ENCODE measurements at regions not wholly inside any gene's neighbourhood (a gene's known extent, or its start where the extent isn't known, plus 50 kb on each side); places are given as distances from the start of the nearest gene placed in this dataset.

DNA sequence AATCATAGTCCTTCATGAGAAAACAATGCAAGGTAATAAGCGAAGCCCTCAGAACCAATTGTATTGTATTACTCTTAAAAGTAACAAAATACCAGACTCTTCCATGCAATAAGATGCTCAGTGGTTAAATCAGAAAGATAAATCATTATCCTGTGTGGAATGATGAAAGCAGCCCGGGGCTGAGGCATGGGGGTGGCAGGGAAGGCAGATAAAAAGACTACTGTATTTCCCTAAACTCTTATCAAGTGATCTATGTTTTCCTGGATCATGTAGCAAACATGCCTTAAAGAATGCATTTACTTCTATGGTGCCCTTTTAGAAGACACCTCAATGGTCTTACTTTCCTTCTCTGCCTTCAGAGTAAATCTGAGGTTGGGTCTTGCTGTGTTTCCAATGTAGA, 105.6 kb upstream of the DAPK1 start:
- Histone ChIP-seq H3K9me3 (ENCODE audit: low read depth) (no peaks in the 10 kb centered on the region), H3K4me1 (ENCODE audit: insufficient read depth) (peaks cover 12% of the 10 kb centered on the region), H3K27ac (no peak overlapping the region), H3K36me3 (replicated peaks; ENCODE audit: insufficient read depth, low read depth) (no peaks in the 10 kb centered on the region), H4K20me1 (ENCODE audit: insufficient read depth, poor library complexity, severe bottlenecking) (no peaks in the 10 kb centered on the region), H3K4me3 (no peak overlapping the region), H3K9me2 (replicated peaks; ENCODE audit: insufficient read depth) (no peaks in the 10 kb centered on the region), H3K27me3 (no peaks in the 10 kb centered on the region), H2AFZ (no peak overlapping the region), H3K79me2 (no peaks in the 10 kb centered on the region), H3K4me2 (no peak overlapping the region)
- DNase-seq (ENCODE audit: low spot score), result no peak
- TF ChIP-seq EZH2phosphoT487 (IDR thresholded peaks at IDR 0.05; ENCODE audit: low read depth, severe bottlenecking, unreplicated experiment) (no peak), EZH2 (IDR thresholded peaks at IDR 0.05; ENCODE audit: borderline replicate concordance) (no peak)
- TF ChIP-seq, protein P1, sequence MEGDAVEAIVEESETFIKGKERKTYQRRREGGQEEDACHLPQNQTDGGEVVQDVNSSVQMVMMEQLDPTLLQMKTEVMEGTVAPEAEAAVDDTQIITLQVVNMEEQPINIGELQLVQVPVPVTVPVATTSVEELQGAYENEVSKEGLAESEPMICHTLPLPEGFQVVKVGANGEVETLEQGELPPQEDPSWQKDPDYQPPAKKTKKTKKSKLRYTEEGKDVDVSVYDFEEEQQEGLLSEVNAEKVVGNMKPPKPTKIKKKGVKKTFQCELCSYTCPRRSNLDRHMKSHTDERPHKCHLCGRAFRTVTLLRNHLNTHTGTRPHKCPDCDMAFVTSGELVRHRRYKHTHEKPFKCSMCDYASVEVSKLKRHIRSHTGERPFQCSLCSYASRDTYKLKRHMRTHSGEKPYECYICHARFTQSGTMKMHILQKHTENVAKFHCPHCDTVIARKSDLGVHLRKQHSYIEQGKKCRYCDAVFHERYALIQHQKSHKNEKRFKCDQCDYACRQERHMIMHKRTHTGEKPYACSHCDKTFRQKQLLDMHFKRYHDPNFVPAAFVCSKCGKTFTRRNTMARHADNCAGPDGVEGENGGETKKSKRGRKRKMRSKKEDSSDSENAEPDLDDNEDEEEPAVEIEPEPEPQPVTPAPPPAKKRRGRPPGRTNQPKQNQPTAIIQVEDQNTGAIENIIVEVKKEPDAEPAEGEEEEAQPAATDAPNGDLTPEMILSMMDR (IDR thresholded peaks at IDR 0.05; ENCODE audit: poor library complexity), result no peak
- WGBS (ENCODE audit: low lambda C conversion rate, missing lambda C conversion rate), result 66% methylated on average over 2 of the region's 2 CpGs

DNA sequence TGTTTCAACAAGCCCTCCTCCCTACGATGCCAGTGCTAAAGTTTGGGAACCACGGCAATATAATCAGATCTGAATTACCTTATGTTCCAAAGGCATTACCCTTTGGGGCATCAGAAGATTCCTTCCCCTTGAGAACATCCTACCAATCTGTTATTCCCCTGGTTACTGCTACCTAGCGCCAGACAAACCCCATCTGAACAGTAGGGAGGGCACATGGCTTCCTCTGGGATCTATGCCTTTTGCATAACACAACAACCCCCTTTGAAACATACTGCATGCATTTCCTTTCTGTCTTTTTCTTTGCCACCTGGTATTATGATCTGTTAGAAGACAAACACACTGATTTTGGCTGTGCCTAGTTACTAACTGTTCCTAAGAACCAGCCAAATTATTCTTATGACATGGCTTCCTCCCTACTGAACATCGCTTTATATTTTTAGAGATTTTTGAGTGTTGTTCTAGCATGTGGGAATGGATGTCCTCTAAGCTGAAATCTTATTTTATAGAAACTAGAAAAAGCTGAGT, 103.9 kb upstream of the DAPK1 start:
- no peaks in the 10 kb centered on the region for H4K20me1 ChIP-seq (ENCODE audit: insufficient read depth, poor library complexity, severe bottlenecking)
- no peak overlapping the region for H3K4me2 ChIP-seq
- H3K27me3 ChIP-seq, result no peaks in the 10 kb centered on the region
- no peak overlapping the region for H2AFZ ChIP-seq
- H3K27ac ChIP-seq, result no peak overlapping the region
- no peaks in the 10 kb centered on the region for H3K79me2 ChIP-seq
- no peaks in the 10 kb centered on the region for H3K36me3 ChIP-seq (replicated peaks; ENCODE audit: insufficient read depth, low read depth)
- H3K4me3 ChIP-seq, result no peak overlapping the region
- no peak for DNase-seq (ENCODE audit: low spot score)
- no peaks in the 10 kb centered on the region for H3K9me3 ChIP-seq (ENCODE audit: low read depth)
- no peak for TF ChIP-seq EZH2phosphoT487 (IDR thresholded peaks at IDR 0.05; ENCODE audit: low read depth, severe bottlenecking, unreplicated experiment)
- no peak for TF ChIP-seq EZH2 (IDR thresholded peaks at IDR 0.05; ENCODE audit: borderline replicate concordance)
- TF ChIP-seq, protein P1 (IDR thresholded peaks at IDR 0.05; ENCODE audit: poor library complexity), result no peak
- WGBS (ENCODE audit: low lambda C conversion rate, missing lambda C conversion rate), result 94% methylated on average over 4 of the region's 4 CpGs
- no peaks in the 10 kb centered on the region for H3K9me2 ChIP-seq (replicated peaks; ENCODE audit: insufficient read depth)
- peaks cover 12% of the 10 kb centered on the region for H3K4me1 ChIP-seq (ENCODE audit: insufficient read depth)

DNA sequence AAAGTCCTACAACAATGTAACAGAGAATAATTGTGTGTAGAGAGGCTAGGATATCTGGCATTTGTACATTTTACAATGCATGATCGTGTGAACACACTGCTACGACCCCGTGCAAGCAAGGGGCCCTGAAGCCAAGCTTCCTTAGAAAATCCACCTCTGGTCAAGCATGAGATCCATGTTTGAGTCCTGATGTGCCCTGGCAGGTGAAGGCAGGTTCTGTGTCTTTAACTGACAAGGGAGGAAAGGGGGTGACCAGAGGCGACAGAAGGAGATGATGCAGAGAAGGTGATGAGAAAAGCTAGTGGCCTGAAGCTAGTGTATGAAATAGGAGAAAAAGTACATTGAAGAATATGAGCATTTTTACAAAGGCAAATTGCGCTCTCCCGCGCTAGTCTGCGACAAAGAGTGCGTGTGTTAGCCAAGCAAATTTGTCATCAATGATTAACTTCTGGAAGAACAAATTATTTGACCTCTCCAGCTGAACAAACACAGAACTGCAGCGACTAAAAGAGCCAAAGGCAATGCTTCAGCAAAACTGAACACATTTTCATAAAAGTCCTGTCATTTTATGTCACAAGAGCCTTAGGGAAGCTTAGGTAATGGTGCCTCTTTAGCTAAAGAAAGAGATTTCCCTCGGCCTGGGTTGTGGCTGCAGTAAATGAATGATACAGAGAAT, 101.7 kb upstream of the DAPK1 start:
- Histone ChIP-seq H3K27me3 (no peaks in the 10 kb centered on the region), H3K9me2 (replicated peaks; ENCODE audit: insufficient read depth) (no peaks in the 10 kb centered on the region), H3K9me3 (ENCODE audit: low read depth) (no peaks in the 10 kb centered on the region), H4K20me1 (ENCODE audit: insufficient read depth, poor library complexity, severe bottlenecking) (no peaks in the 10 kb centered on the region), H3K4me3 (no peak overlapping the region), H3K4me2 (peak overlapping the region; percentile 51), H3K36me3 (replicated peaks; ENCODE audit: insufficient read depth, low read depth) (no peaks in the 10 kb centered on the region), H3K79me2 (no peaks in the 10 kb centered on the region), H3K27ac (peak overlapping the region; percentile 85), H2AFZ (peak overlapping the region; percentile 9), H3K4me1 (ENCODE audit: insufficient read depth) (peaks cover 12% of the 10 kb centered on the region)
- WGBS (ENCODE audit: low lambda C conversion rate, missing lambda C conversion rate), result 40% methylated on average over 11 of the region's 11 CpGs
- DNase-seq (ENCODE audit: low spot score), result peak; percentile 64
- TF ChIP-seq EZH2 (IDR thresholded peaks at IDR 0.05; ENCODE audit: borderline replicate concordance), result no peak

DNA sequence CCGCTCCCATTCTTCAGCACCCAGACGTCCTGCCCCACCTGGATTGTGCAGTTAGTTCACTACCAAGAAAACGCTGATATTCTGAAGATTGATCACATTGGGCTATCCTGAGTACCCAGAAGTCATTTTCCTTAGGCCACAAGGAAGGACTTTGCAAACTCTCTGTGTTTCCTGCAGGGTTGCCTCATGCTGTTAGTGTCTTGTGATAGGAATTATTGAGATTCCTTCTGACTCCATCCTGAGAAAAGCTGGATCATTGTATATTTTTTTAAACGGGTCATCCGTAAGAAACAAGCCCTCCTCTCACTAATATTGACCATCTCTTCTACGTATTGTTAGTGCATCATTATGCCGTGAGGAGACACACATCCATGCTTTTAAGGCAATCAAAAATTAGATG, 96.0 kb upstream of the DAPK1 start:
- WGBS (ENCODE audit: low lambda C conversion rate, missing lambda C conversion rate), result 76% methylated on average over 7 of the region's 7 CpGs
- Histone ChIP-seq H3K9me2 (replicated peaks; ENCODE audit: insufficient read depth) (no peaks in the 10 kb centered on the region), H3K4me3 (no peak overlapping the region), H3K27ac (no peak overlapping the region), H3K79me2 (no peaks in the 10 kb centered on the region), H3K4me1 (ENCODE audit: insufficient read depth) (peaks cover 14% of the 10 kb centered on the region), H3K36me3 (replicated peaks; ENCODE audit: insufficient read depth, low read depth) (no peaks in the 10 kb centered on the region), H3K4me2 (no peak overlapping the region), H2AFZ (no peak overlapping the region), H3K27me3 (no peaks in the 10 kb centered on the region), H4K20me1 (ENCODE audit: insufficient read depth, poor library complexity, severe bottlenecking) (no peaks in the 10 kb centered on the region), H3K9me3 (ENCODE audit: low read depth) (no peaks in the 10 kb centered on the region)
- TF ChIP-seq EZH2phosphoT487 (IDR thresholded peaks at IDR 0.05; ENCODE audit: low read depth, severe bottlenecking, unreplicated experiment), result no peak
- TF ChIP-seq, protein P1 (IDR thresholded peaks at IDR 0.05; ENCODE audit: poor library complexity), result no peak
- no peak for TF ChIP-seq EZH2 (IDR thresholded peaks at IDR 0.05; ENCODE audit: borderline replicate concordance)
- DNase-seq (ENCODE audit: low spot score), result no peak
